Mesendoderm (in vitro differentiated cells): ENCODE measurements at regions not wholly inside any gene's neighbourhood (a gene's known extent, or its start where the extent isn't known, plus 50 kb on each side); places are given as distances from the start of the nearest gene placed in this dataset.

Experiments used
- DNase-seq: peaks from one replicate; pipeline ENCODE4 v3.0.0; 2013
- H2AK5ac ChIP-seq: 2 replicates; pipeline ENCODE4 v1.6.1; 2013; ENCODE audit warnings: low read length, inconsistent platforms
- H2BK120ac ChIP-seq: 2 replicates; pipeline ENCODE4 v1.6.1; 2013; ENCODE audit warnings: low read depth, mild to moderate bottlenecking, low read length, moderate library complexity, mixed read lengths
- H2BK15ac ChIP-seq: replicated peaks from 2 replicates; pipeline ENCODE4 v1.6.1; 2013; ENCODE audit warnings: low read depth, mild to moderate bottlenecking, moderate library complexity
- H2BK5ac ChIP-seq: 2 replicates; pipeline ENCODE4 v1.6.1; 2013; ENCODE audit warnings: low read length, inconsistent platforms
- H3K18ac ChIP-seq: 2 replicates; pipeline ENCODE4 v1.6.1; 2013; ENCODE audit warnings: mild to moderate bottlenecking, low read length, mixed read lengths
- H3K23ac ChIP-seq: one replicate; pipeline ENCODE4 v1.6.1; 2013; ENCODE audit warnings: low read length
- H3K27ac ChIP-seq: 2 replicates; pipeline ENCODE4 v1.5.1; 2013; ENCODE audit warnings: low read depth, mild to moderate bottlenecking, inconsistent platforms, low read length, moderate library complexity
- H3K27me3 ChIP-seq: 2 replicates; pipeline ENCODE4 v1.6.1; 2013; ENCODE audit warnings: low read length, control low read depth, mild to moderate bottlenecking, inconsistent platforms; ENCODE audit not compliant: insufficient read depth, poor library complexity
- H3K36me3 ChIP-seq: 2 replicates; pipeline ENCODE4 v1.6.1; 2013; ENCODE audit warnings: low read length, inconsistent platforms; ENCODE audit not compliant: control insufficient read depth, insufficient read depth
- H3K4ac ChIP-seq: one replicate; pipeline ENCODE4 v1.6.1; 2013; ENCODE audit warnings: low read depth, mild to moderate bottlenecking, low read length, moderate library complexity
- H3K4me1 ChIP-seq: 2 replicates; pipeline ENCODE4 v1.6.1; 2013; ENCODE audit warnings: low read depth, low read length, inconsistent platforms; ENCODE audit not compliant: control insufficient read depth
- H3K4me2 ChIP-seq: 2 replicates; pipeline ENCODE4 v1.6.1; 2013; ENCODE audit warnings: low read length
- H3K4me3 ChIP-seq: 2 replicates; pipeline ENCODE4 v1.5.1; 2013; ENCODE audit warnings: mild to moderate bottlenecking, low read length
- H3K56ac ChIP-seq: one replicate; pipeline ENCODE4 v1.6.1; 2013; ENCODE audit warnings: low read length
- H3K79me1 ChIP-seq: 2 replicates; pipeline ENCODE4 v1.6.1; 2013; ENCODE audit warnings: low read length, inconsistent platforms
- H3K79me2 ChIP-seq: 2 replicates; pipeline ENCODE4 v1.6.1; 2013; ENCODE audit warnings: mild to moderate bottlenecking, low read length; ENCODE audit not compliant: control insufficient read depth, insufficient read depth
- H3K9ac ChIP-seq: 2 replicates; pipeline ENCODE4 v1.6.1; 2013; ENCODE audit warnings: low read length, inconsistent platforms
- H4K5ac ChIP-seq: one replicate; pipeline ENCODE4 v1.6.1; 2013; ENCODE audit warnings: low read length
- H4K8ac ChIP-seq: one replicate; pipeline ENCODE4 v1.6.1; 2013; ENCODE audit warnings: low read depth, mild to moderate bottlenecking, control low read depth, low read length, moderate library complexity
- WGBS: extraction: QIAGEN DNeasy Blood & Tissue Kit; methylation state at CpG from one replicate; pipeline ENCODE4 v1.1.7; 2013; ENCODE audit warnings: low lambda C conversion rate, missing lambda C conversion rate; ENCODE audit not compliant: insufficient coverage; ENCODE audit errors: extremely low coverage; 5-methylcytosine and 5-hydroxymethylcytosine counted together

GRCh38 chr11:134527382-134528243 lies 115.6 kb upstream of the B3GAT1 start:
- Histone ChIP-seq H3K36me3 (no peaks in the 10 kb centered on the region), H2BK120ac (no peak overlapping the region), H3K4me3 (no peak overlapping the region), H3K27ac (no peak overlapping the region), H3K4ac (no peak overlapping the region), H3K27me3 (no peaks in the 10 kb centered on the region), H3K9ac (no peak overlapping the region), H4K5ac (no peak overlapping the region), H2AK5ac (no peak overlapping the region), H3K23ac (no peak overlapping the region), H2BK5ac (no peak overlapping the region), H4K8ac (no peak overlapping the region), H3K18ac (no peak overlapping the region), H3K4me2 (no peak overlapping the region), H2BK15ac (no peak overlapping the region), H3K56ac (no peak overlapping the region), H3K79me1 (no peaks in the 10 kb centered on the region), H3K79me2 (no peaks in the 10 kb centered on the region), H3K4me1 (no peaks in the 10 kb centered on the region)
- WGBS = no CpG with 5 or more reads among the region's 19 CpGs
- no peak for DNase-seq

GRCh38 chr11:134524896-134525845 lies 113.1 kb upstream of the B3GAT1 start:
- H3K27me3 ChIP-seq = no peaks in the 10 kb centered on the region
- H4K5ac ChIP-seq = no peak overlapping the region
- H3K4me2 ChIP-seq = no peak overlapping the region
- H2BK15ac ChIP-seq = no peak overlapping the region
- H3K27ac ChIP-seq = no peak overlapping the region
- no peak overlapping the region for H3K4me3 ChIP-seq
- no peak overlapping the region for H3K4ac ChIP-seq
- H3K36me3 ChIP-seq = no peaks in the 10 kb centered on the region
- no peaks in the 10 kb centered on the region for H3K79me2 ChIP-seq
- no peak overlapping the region for H2AK5ac ChIP-seq
- H3K9ac ChIP-seq = no peak overlapping the region
- no peak overlapping the region for H4K8ac ChIP-seq
- no peak overlapping the region for H2BK120ac ChIP-seq
- no peak overlapping the region for H3K23ac ChIP-seq
- H2BK5ac ChIP-seq = no peak overlapping the region
- no peaks in the 10 kb centered on the region for H3K79me1 ChIP-seq
- no CpG with 5 or more reads among the region's 28 CpGs for WGBS
- H3K56ac ChIP-seq = no peak overlapping the region
- H3K4me1 ChIP-seq = no peaks in the 10 kb centered on the region
- DNase-seq = no peak
- no peak overlapping the region for H3K18ac ChIP-seq

- WGBS = no CpG with 5 or more reads among the region's 25 CpGs
- no peak overlapping the region for H3K56ac ChIP-seq
- H3K4me1 ChIP-seq = no peaks in the 10 kb centered on the region
- no peak overlapping the region for H3K4ac ChIP-seq
- no peak overlapping the region for H3K18ac ChIP-seq
- no peak overlapping the region for H3K23ac ChIP-seq
- H4K5ac ChIP-seq = no peak overlapping the region
- H3K27me3 ChIP-seq = no peaks in the 10 kb centered on the region
- no peak overlapping the region for H2BK120ac ChIP-seq
- H3K27ac ChIP-seq = no peak overlapping the region
- no peak for DNase-seq
- H3K4me3 ChIP-seq = no peak overlapping the region
- no peak overlapping the region for H3K4me2 ChIP-seq
- no peaks in the 10 kb centered on the region for H3K36me3 ChIP-seq
- H2BK5ac ChIP-seq = no peak overlapping the region
- H2BK15ac ChIP-seq = no peak overlapping the region
- no peak overlapping the region for H2AK5ac ChIP-seq
- no peaks in the 10 kb centered on the region for H3K79me2 ChIP-seq
- H3K79me1 ChIP-seq = no peaks in the 10 kb centered on the region
- H3K9ac ChIP-seq = no peak overlapping the region
- H4K8ac ChIP-seq = no peak overlapping the region
Observed at GRCh38 chr11:134524201-134524600, 112.2 kb upstream of the B3GAT1 start.

- H3K36me3 ChIP-seq = no peaks in the 10 kb centered on the region
- H3K4me3 ChIP-seq = no peak overlapping the region
- no peak overlapping the region for H3K18ac ChIP-seq
- H2BK15ac ChIP-seq = no peak overlapping the region
- no peak overlapping the region for H2AK5ac ChIP-seq
- H3K23ac ChIP-seq = no peak overlapping the region
- no peak overlapping the region for H4K8ac ChIP-seq
- no peak overlapping the region for H2BK120ac ChIP-seq
- H3K56ac ChIP-seq = no peak overlapping the region
- H3K4me1 ChIP-seq = no peaks in the 10 kb centered on the region
- H2BK5ac ChIP-seq = no peak overlapping the region
- no peaks in the 10 kb centered on the region for H3K79me1 ChIP-seq
- H3K4ac ChIP-seq = no peak overlapping the region
- no CpG with 5 or more reads among the region's 33 CpGs for WGBS
- H3K9ac ChIP-seq = no peak overlapping the region
- H3K27ac ChIP-seq = no peak overlapping the region
- no peak overlapping the region for H3K4me2 ChIP-seq
- no peaks in the 10 kb centered on the region for H3K27me3 ChIP-seq
- DNase-seq = no peak
- H4K5ac ChIP-seq = no peak overlapping the region
- no peaks in the 10 kb centered on the region for H3K79me2 ChIP-seq
Observed at GRCh38 chr11:134522782-134523570, 110.9 kb upstream of the B3GAT1 start.

GRCh38 chr11:134521452-134522289 lies 109.6 kb upstream of the B3GAT1 start:
- Histone ChIP-seq H3K9ac (no peak overlapping the region), H2BK15ac (no peak overlapping the region), H3K18ac (no peak overlapping the region), H4K5ac (no peak overlapping the region), H3K4ac (no peak overlapping the region), H3K27ac (no peak overlapping the region), H2BK5ac (no peak overlapping the region), H4K8ac (no peak overlapping the region), H2BK120ac (no peak overlapping the region), H3K4me1 (no peaks in the 10 kb centered on the region), H3K56ac (no peak overlapping the region), H3K23ac (no peak overlapping the region), H3K27me3 (no peaks in the 10 kb centered on the region), H3K79me2 (no peaks in the 10 kb centered on the region), H2AK5ac (no peak overlapping the region), H3K36me3 (no peaks in the 10 kb centered on the region), H3K4me2 (no peak overlapping the region), H3K4me3 (no peak overlapping the region), H3K79me1 (no peaks in the 10 kb centered on the region)
- no peak for DNase-seq
- WGBS = no CpG with 5 or more reads among the region's 18 CpGs
